ENCODE measurements at regions not wholly inside any gene's neighbourhood (a gene's known extent, or its start where the extent isn't known, plus 50 kb on each side); places are given as distances from the start of the nearest gene placed in this dataset.

GRCh38 chr3:135655328-135655727, 310.2 kb upstream of the PPP2R3A start:
- TF ChIP-seq POLR2AphosphoS5 (IDR thresholded peaks at IDR 0.05; ENCODE audit: low read depth, low read length) (no peak), POLR2A (IDR thresholded peaks at IDR 0.05; ENCODE audit: low read depth, low read length) (no peak)
